ENCODE measurements at regions not wholly inside any gene's neighbourhood (a gene's known extent, or its start where the extent isn't known, plus 50 kb on each side); places are given as distances from the start of the nearest gene placed in this dataset.

GRCh38 chr6:63456734-63457133 is 115.5 kb upstream of the LOC128125822 start:
- Histone ChIP-seq H3K36me3 (no peaks in the 10 kb centered on the region), H3K4me3 (no peak overlapping the region), H3K9me3 (no peaks in the 10 kb centered on the region), H3K4me1 (no peaks in the 10 kb centered on the region), H3K27me3 (no peaks in the 10 kb centered on the region), H3K9ac (ENCODE audit: low read depth in 2 of 2, low read length in 2 of 2) (no peak overlapping the region), H3K27ac (no peak overlapping the region)
- TF ChIP-seq, protein P1, sequence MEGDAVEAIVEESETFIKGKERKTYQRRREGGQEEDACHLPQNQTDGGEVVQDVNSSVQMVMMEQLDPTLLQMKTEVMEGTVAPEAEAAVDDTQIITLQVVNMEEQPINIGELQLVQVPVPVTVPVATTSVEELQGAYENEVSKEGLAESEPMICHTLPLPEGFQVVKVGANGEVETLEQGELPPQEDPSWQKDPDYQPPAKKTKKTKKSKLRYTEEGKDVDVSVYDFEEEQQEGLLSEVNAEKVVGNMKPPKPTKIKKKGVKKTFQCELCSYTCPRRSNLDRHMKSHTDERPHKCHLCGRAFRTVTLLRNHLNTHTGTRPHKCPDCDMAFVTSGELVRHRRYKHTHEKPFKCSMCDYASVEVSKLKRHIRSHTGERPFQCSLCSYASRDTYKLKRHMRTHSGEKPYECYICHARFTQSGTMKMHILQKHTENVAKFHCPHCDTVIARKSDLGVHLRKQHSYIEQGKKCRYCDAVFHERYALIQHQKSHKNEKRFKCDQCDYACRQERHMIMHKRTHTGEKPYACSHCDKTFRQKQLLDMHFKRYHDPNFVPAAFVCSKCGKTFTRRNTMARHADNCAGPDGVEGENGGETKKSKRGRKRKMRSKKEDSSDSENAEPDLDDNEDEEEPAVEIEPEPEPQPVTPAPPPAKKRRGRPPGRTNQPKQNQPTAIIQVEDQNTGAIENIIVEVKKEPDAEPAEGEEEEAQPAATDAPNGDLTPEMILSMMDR (IDR thresholded peaks at IDR 0.05), result no peak
- no peak for DNase-seq
- intact Hi-C loops (cut with DNase I), result no loop called here

GRCh38 chr6:63458480-63459115 is 113.7 kb upstream of the LOC128125822 start:
- Histone ChIP-seq H3K4me3 (no peak overlapping the region), H3K4me1 (no peaks in the 10 kb centered on the region), H3K9ac (ENCODE audit: low read depth in 2 of 2, low read length in 2 of 2) (peak overlapping the region in 1 of 2 donors; percentile 42), H3K27ac (peak overlapping the region; percentile 76), H3K36me3 (no peaks in the 10 kb centered on the region), H3K27me3 (no peaks in the 10 kb centered on the region), H3K9me3 (no peaks in the 10 kb centered on the region)
- TF ChIP-seq, protein P1 (IDR thresholded peaks at IDR 0.05), result no peak
- intact Hi-C loops (cut with DNase I), result no loop called here
- no peak for DNase-seq

DNA sequence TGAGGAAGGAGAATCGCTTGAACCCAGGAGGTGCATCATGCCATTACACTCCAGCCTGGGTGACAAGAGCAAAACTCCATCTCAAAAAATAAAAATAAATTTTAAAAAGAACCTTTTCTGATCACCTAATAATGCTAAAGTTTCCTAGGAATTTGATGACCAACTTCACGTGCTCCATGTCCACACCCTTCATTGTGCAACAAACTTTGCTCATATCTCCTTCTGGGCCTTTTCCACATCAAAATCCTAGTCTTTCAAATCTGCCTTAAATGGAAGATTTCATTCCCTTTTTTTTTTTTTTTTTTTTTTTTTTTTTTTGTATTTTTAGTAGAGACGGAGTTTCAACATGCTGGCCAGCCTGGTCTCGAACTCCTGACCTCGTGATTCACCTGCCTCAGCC is 112.5 kb upstream of the LOC128125822 start:
- Histone ChIP-seq H3K4me3 (no peak overlapping the region), H3K4me1 (no peaks in the 10 kb centered on the region), H3K9me3 (no peaks in the 10 kb centered on the region), H3K27me3 (no peaks in the 10 kb centered on the region), H3K27ac (no peak overlapping the region), H3K9ac (ENCODE audit: low read depth in 2 of 2, low read length in 2 of 2) (no peak overlapping the region), H3K36me3 (no peaks in the 10 kb centered on the region)
- TF ChIP-seq, protein P1 (IDR thresholded peaks at IDR 0.05), result no peak
- no peak for DNase-seq
- intact Hi-C loops (cut with DNase I), result no loop called here

- Histone ChIP-seq H3K27ac (no peak overlapping the region), H3K36me3 (no peaks in the 10 kb centered on the region)
- TF ChIP-seq, protein P1 (IDR thresholded peaks at IDR 0.05), result no peak
These were observed 111.3 kb upstream of the LOC128125822 start for GRCh38 chr6:63460971-63461370.

GRCh38 chr6:63464060-63464459 is 108.2 kb upstream of the LOC128125822 start:
- Histone ChIP-seq H3K27ac (no peak overlapping the region), H3K9ac (ENCODE audit: low read depth in 2 of 2, low read length in 2 of 2) (no peak overlapping the region), H3K27me3 (no peaks in the 10 kb centered on the region), H3K4me3 (no peak overlapping the region), H3K36me3 (no peaks in the 10 kb centered on the region), H3K9me3 (no peaks in the 10 kb centered on the region), H3K4me1 (no peaks in the 10 kb centered on the region)
- DNase-seq, result no peak
- intact Hi-C loops (cut with DNase I), result no loop called here
- TF ChIP-seq, protein P1 (IDR thresholded peaks at IDR 0.05), result no peak

More at GRCh38 chr6:63460971-63461370, 111.3 kb upstream of the LOC128125822 start:
- Histone ChIP-seq H3K4me1 (no peaks in the 10 kb centered on the region), H3K9ac (ENCODE audit: low read depth in 2 of 2, low read length in 2 of 2) (no peak overlapping the region), H3K4me3 (no peak overlapping the region), H3K9me3 (no peaks in the 10 kb centered on the region), H3K27me3 (no peaks in the 10 kb centered on the region)
- intact Hi-C loops (cut with DNase I), result no loop called here
- no peak for DNase-seq

All from colonic mucosa (tissue), 4 donors.